ENCODE measurements at regions not wholly inside any gene's neighbourhood (a gene's known extent, or its start where the extent isn't known, plus 50 kb on each side); places are given as distances from the start of the nearest gene placed in this dataset.

- H3K4me3 ChIP-seq = no peak overlapping the region
- H3K27ac ChIP-seq = no peak overlapping the region
- no peaks in the 10 kb centered on the region for H3K9me3 ChIP-seq
- H3K27me3 ChIP-seq = no peaks in the 10 kb centered on the region
- no peak for DNase-seq (ENCODE audit: extremely low spot score in 2 of 2)
- no peaks in the 10 kb centered on the region for H3K36me3 ChIP-seq
- intact Hi-C loops (cut with DNase I) = no loop called here
- no peaks in the 10 kb centered on the region for H3K4me1 ChIP-seq
- TF ChIP-seq POLR2A (IDR thresholded peaks at IDR 0.05) = no peak
- TF ChIP-seq, protein P1, sequence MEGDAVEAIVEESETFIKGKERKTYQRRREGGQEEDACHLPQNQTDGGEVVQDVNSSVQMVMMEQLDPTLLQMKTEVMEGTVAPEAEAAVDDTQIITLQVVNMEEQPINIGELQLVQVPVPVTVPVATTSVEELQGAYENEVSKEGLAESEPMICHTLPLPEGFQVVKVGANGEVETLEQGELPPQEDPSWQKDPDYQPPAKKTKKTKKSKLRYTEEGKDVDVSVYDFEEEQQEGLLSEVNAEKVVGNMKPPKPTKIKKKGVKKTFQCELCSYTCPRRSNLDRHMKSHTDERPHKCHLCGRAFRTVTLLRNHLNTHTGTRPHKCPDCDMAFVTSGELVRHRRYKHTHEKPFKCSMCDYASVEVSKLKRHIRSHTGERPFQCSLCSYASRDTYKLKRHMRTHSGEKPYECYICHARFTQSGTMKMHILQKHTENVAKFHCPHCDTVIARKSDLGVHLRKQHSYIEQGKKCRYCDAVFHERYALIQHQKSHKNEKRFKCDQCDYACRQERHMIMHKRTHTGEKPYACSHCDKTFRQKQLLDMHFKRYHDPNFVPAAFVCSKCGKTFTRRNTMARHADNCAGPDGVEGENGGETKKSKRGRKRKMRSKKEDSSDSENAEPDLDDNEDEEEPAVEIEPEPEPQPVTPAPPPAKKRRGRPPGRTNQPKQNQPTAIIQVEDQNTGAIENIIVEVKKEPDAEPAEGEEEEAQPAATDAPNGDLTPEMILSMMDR (IDR thresholded peaks at IDR 0.05) = no peak
- no peak for TF ChIP-seq POLR2AphosphoS5 (IDR thresholded peaks at IDR 0.05; ENCODE audit: insufficient read depth in 1 of 2, low read depth in 1 of 2)
Observed at GRCh38 chr6:91045161-91045560, 458.3 kb upstream of the MAP3K7 start.

DNA sequence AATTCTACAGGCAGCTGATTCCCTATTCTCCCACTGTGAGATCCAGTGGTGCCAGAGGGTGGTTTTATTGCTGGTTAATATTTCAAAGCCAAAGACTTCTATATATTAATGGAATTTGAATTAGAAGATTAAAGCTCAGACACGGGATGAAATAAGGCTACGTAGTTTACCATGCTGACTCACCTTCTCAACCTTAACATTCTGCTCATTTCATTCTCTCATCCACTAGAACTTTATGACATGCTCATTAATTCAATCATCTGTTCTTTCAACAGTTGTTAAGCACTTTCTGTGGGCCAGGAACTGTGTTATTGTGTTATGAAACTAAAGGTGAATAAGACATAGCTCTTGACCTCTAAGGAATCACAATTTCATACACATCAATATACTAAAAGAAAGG, 456.9 kb upstream of the MAP3K7 start:
- H3K36me3 ChIP-seq = no peaks in the 10 kb centered on the region
- no peaks in the 10 kb centered on the region for H3K9me3 ChIP-seq
- no peak overlapping the region for H3K4me3 ChIP-seq
- TF ChIP-seq POLR2AphosphoS5 (IDR thresholded peaks at IDR 0.05; ENCODE audit: insufficient read depth in 1 of 2, low read depth in 1 of 2) (no peak), POLR2A (IDR thresholded peaks at IDR 0.05) (no peak)
- TF ChIP-seq, protein P1 (IDR thresholded peaks at IDR 0.05) = no peak
- no peak overlapping the region for H3K27ac ChIP-seq
- no peaks in the 10 kb centered on the region for H3K27me3 ChIP-seq
- H3K4me1 ChIP-seq = no peaks in the 10 kb centered on the region
- no peak for DNase-seq (ENCODE audit: extremely low spot score in 2 of 2)
- intact Hi-C loops (cut with DNase I) = no loop called here

- H3K4me3 ChIP-seq = no peak overlapping the region
- no peak for TF ChIP-seq POLR2A (IDR thresholded peaks at IDR 0.05)
- TF ChIP-seq POLR2AphosphoS5 (IDR thresholded peaks at IDR 0.05; ENCODE audit: insufficient read depth in 1 of 2, low read depth in 1 of 2) = no peak
- TF ChIP-seq, protein P1 (IDR thresholded peaks at IDR 0.05) = no peak
- no peaks in the 10 kb centered on the region for H3K36me3 ChIP-seq
- H3K27me3 ChIP-seq = no peaks in the 10 kb centered on the region
- intact Hi-C loops (cut with DNase I) = no loop called here
- H3K27ac ChIP-seq = no peak overlapping the region
- no peak for DNase-seq (ENCODE audit: extremely low spot score in 2 of 2)
- H3K4me1 ChIP-seq = no peaks in the 10 kb centered on the region
- H3K9me3 ChIP-seq = no peaks in the 10 kb centered on the region
Observed at GRCh38 chr6:91042656-91043055, 455.8 kb upstream of the MAP3K7 start.

GRCh38 chr6:91033964-91034363, 447.1 kb upstream of the MAP3K7 start:
- Histone ChIP-seq H3K27ac (no peak overlapping the region), H3K9me3 (no peaks in the 10 kb centered on the region), H3K4me3 (no peak overlapping the region), H3K4me1 (no peaks in the 10 kb centered on the region), H3K36me3 (no peaks in the 10 kb centered on the region), H3K27me3 (no peaks in the 10 kb centered on the region)
- intact Hi-C loops (cut with DNase I) = no loop called here
- DNase-seq (ENCODE audit: extremely low spot score in 2 of 2) = no peak
- TF ChIP-seq POLR2AphosphoS5 (IDR thresholded peaks at IDR 0.05; ENCODE audit: insufficient read depth in 1 of 2, low read depth in 1 of 2) (no peak), POLR2A (IDR thresholded peaks at IDR 0.05) (no peak)
- TF ChIP-seq, protein P1 (IDR thresholded peaks at IDR 0.05) = no peak

- DNase-seq (ENCODE audit: extremely low spot score in 2 of 2) = no peak
- intact Hi-C loops (cut with DNase I) = no loop called here
- H3K36me3 ChIP-seq = no peaks in the 10 kb centered on the region
- no peaks in the 10 kb centered on the region for H3K27me3 ChIP-seq
- TF ChIP-seq POLR2A (IDR thresholded peaks at IDR 0.05) = no peak
- TF ChIP-seq, protein P1 (IDR thresholded peaks at IDR 0.05) = no peak
- TF ChIP-seq POLR2AphosphoS5 (IDR thresholded peaks at IDR 0.05; ENCODE audit: insufficient read depth in 1 of 2, low read depth in 1 of 2) = no peak
- H3K4me3 ChIP-seq = no peak overlapping the region
- no peaks in the 10 kb centered on the region for H3K9me3 ChIP-seq
- H3K27ac ChIP-seq = no peak overlapping the region
- no peaks in the 10 kb centered on the region for H3K4me1 ChIP-seq
Observed at GRCh38 chr6:91031581-91031980, 444.7 kb upstream of the MAP3K7 start.
